ENCODE measurements at regions not wholly inside any gene's neighbourhood (a gene's known extent, or its start where the extent isn't known, plus 50 kb on each side); places are given as distances from the start of the nearest gene placed in this dataset.

GRCh38 chr2:226679389-226680065 lies 120.1 kb downstream of the IRS1 start:
- TF ChIP-seq YY1 (IDR thresholded peaks at IDR 0.05; ENCODE audit: insufficient read depth, insufficient read length) (no peak), ZNF274 (IDR thresholded peaks at IDR 0.05; ENCODE audit: low read depth, low read length) (no peak)
